Stimulated activated CD8-positive, alpha-beta memory T cell treated with anti-CD3 and anti-CD28 coated beads, Interleukin-4, amount 100 ng/mL, for 1 hour (primary cell): ENCODE measurements at regions not wholly inside any gene's neighbourhood (a gene's known extent, or its start where the extent isn't known, plus 50 kb on each side); places are given as distances from the start of the nearest gene placed in this dataset.

Source experiments
- DNase-seq, 2 donors: peaks; one replicate each; pipeline ENCODE4 v3.0.0-alpha.2; 2020; ENCODE audit warnings: low read depth in 2 of 2, low spot score in 1 of 2

- no peak for DNase-seq
Measured at GRCh38 chr10:21068026-21068656, 171.0 kb upstream of the NEBL start.

- no peak for DNase-seq
Measured at GRCh38 chr10:21065621-21066248, 168.6 kb upstream of the NEBL start.

- no peak for DNase-seq
Measured at GRCh38 chr10:21061982-21062381, 164.9 kb upstream of the NEBL start.

- DNase-seq = no peak
Measured at GRCh38 chr10:21061184-21061583, 164.1 kb upstream of the NEBL start.

GRCh38 chr10:21060626-21061025, 163.5 kb upstream of the NEBL start:
- no peak for DNase-seq

- DNase-seq = no peak
Measured at GRCh38 chr10:21057989-21058388, 160.9 kb upstream of the NEBL start.

GRCh38 chr10:21057436-21057835, 160.3 kb upstream of the NEBL start:
- no peak for DNase-seq

- DNase-seq = no peak
Measured at GRCh38 chr10:21056461-21056860, 159.3 kb upstream of the NEBL start.

- no peak for DNase-seq
Measured at GRCh38 chr10:21055339-21056135, 158.4 kb upstream of the NEBL start.

GRCh38 chr10:21053953-21054690, 157.0 kb upstream of the NEBL start:
- no peak for DNase-seq

- no peak for DNase-seq
Measured at GRCh38 chr10:21052709-21053104, 155.6 kb upstream of the NEBL start.

GRCh38 chr10:21052072-21052708, 155.1 kb upstream of the NEBL start:
- no peak for DNase-seq

GRCh38 chr10:21049482-21049881, 152.4 kb upstream of the NEBL start:
- DNase-seq = no peak

- DNase-seq = no peak
Measured at GRCh38 chr10:21048068-21048467, 151.0 kb upstream of the NEBL start.

GRCh38 chr10:21047511-21047910, 150.4 kb upstream of the NEBL start:
- no peak for DNase-seq

- no peak for DNase-seq
Measured at GRCh38 chr10:21047096-21047495, 150.0 kb upstream of the NEBL start.

- no peak for DNase-seq
Measured at GRCh38 chr10:21043044-21043443, 145.9 kb upstream of the NEBL start.

GRCh38 chr10:21042536-21042935, 145.4 kb upstream of the NEBL start:
- no peak for DNase-seq

- DNase-seq = no peak
Measured at GRCh38 chr10:21041763-21042458, 144.8 kb upstream of the NEBL start.

GRCh38 chr10:21039721-21040120, 142.6 kb upstream of the NEBL start:
- DNase-seq = no peak

- DNase-seq = no peak
Measured at GRCh38 chr10:21036757-21037156, 139.6 kb upstream of the NEBL start.
